SK-N-SH treated with all-trans-retinoic acid at 6 μM for 48 hours (cell line): ENCODE measurements at regions not wholly inside any gene's neighbourhood (a gene's known extent, or its start where the extent isn't known, plus 50 kb on each side); places are given as distances from the start of the nearest gene placed in this dataset.

Experiments used
- ATAC-seq: fragments of 200-7000 bp; cut with Tn5 transposase; 3 replicates; pipeline ENCODE4 v1.9.1; 2020; ENCODE audit warnings: mild to moderate bottlenecking, moderate library complexity
- ARNTL ChIP-seq: fragments of 450-650 bp; formaldehyde crosslinking; IDR thresholded peaks from 2 replicates; pipeline ENCODE4 v1.5.0; 2020; ENCODE audit warnings: low read depth, mild to moderate bottlenecking, moderate library complexity, borderline replicate concordance
- BACH2 ChIP-seq: fragments of 250-450 bp; sonication (Bioruptor Pico); IDR thresholded peaks from 2 replicates; pipeline ENCODE4 v1.9.0; 2021; ENCODE audit warnings: mild to moderate bottlenecking, borderline replicate concordance
- CSDC2 ChIP-seq: fragments of 250-450 bp; sonication (Bioruptor Pico); IDR thresholded peaks from 2 replicates; pipeline ENCODE4 v1.5.0; 2020; ENCODE audit warnings: mild to moderate bottlenecking, moderate library complexity
- GLIS3 ChIP-seq: fragments of 250-450 bp; sonication (Bioruptor Pico); IDR thresholded peaks from 2 replicates; pipeline ENCODE4 v1.5.0; 2020; ENCODE audit warnings: mild to moderate bottlenecking, moderate library complexity
- ISL1 ChIP-seq: fragments of 250-450 bp; sonication (Bioruptor Pico); IDR thresholded peaks from 2 replicates; pipeline ENCODE4 v2.1.2; 2022; ENCODE audit warnings: mild to moderate bottlenecking, moderate library complexity
- OSR1 ChIP-seq: fragments of 250-450 bp; sonication (Bioruptor Pico); IDR thresholded peaks from 2 replicates; pipeline ENCODE4 v1.8.0; 2022; ENCODE audit warnings: moderate library complexity, mild to moderate bottlenecking, inconsistent platforms
- PPARA ChIP-seq: fragments of 250-450 bp; sonication (Bioruptor Pico); IDR thresholded peaks from 2 replicates; pipeline ENCODE4 v1.5.0; 2020; ENCODE audit warnings: mild to moderate bottlenecking, borderline replicate concordance
- SNAI2 ChIP-seq: fragments of 250-450 bp; sonication (Bioruptor Pico); IDR thresholded peaks from 2 replicates; pipeline ENCODE4 v1.5.0; 2020; ENCODE audit warnings: mild to moderate bottlenecking, moderate library complexity
- TCF4 ChIP-seq: fragments of 250-450 bp; sonication (Bioruptor Pico); IDR thresholded peaks from 2 replicates; pipeline ENCODE4 v1.8.0; 2021; ENCODE audit warnings: mild to moderate bottlenecking, moderate library complexity, borderline replicate concordance
- TOX ChIP-seq: fragments of 250-450 bp; sonication (Bioruptor Pico); IDR thresholded peaks from 2 replicates; pipeline ENCODE4 v1.8.0; 2021; ENCODE audit warnings: mild to moderate bottlenecking, moderate library complexity, borderline replicate concordance
- ZC3H10 ChIP-seq: fragments of 250-450 bp; sonication (Bioruptor Pico); IDR thresholded peaks from 2 replicates; pipeline ENCODE4 v1.5.1; 2021; ENCODE audit warnings: mild to moderate bottlenecking, moderate library complexity
- ZFP3 ChIP-seq: fragments of 250-450 bp; sonication (Bioruptor Pico); IDR thresholded peaks from 2 replicates; pipeline ENCODE4 v1.5.0; 2020; ENCODE audit warnings: mild to moderate bottlenecking, moderate library complexity
- ZFP30 ChIP-seq: fragments of 450-650 bp; formaldehyde crosslinking; IDR thresholded peaks from 2 replicates; pipeline ENCODE4 v1.5.0; 2022; ENCODE audit warnings: mild to moderate bottlenecking, moderate library complexity
- ZNF565 ChIP-seq: fragments of 450-650 bp; formaldehyde crosslinking; conservative IDR thresholded peaks from 2 replicates; pipeline ENCODE4 v1.5.0; 2020; ENCODE audit warnings: low read depth, mild to moderate bottlenecking, moderate library complexity
- ZNF70 ChIP-seq: fragments of 450-650 bp; formaldehyde crosslinking; IDR thresholded peaks from 2 replicates; pipeline ENCODE4 v1.5.0; 2020; ENCODE audit warnings: mild to moderate bottlenecking, moderate library complexity
- ZNF8 ChIP-seq: fragments of 450-650 bp; formaldehyde crosslinking; IDR thresholded peaks from 2 replicates; pipeline ENCODE4 v1.5.0; 2020; ENCODE audit warnings: mild to moderate bottlenecking, moderate library complexity
- TF ChIP-seq, protein P1 (sequence below): fragments of 250-450 bp; sonication (Bioruptor Pico); IDR thresholded peaks from 2 replicates; pipeline ENCODE4 v1.5.0; 2020; ENCODE audit warnings: mild to moderate bottlenecking, moderate library complexity
- TF ChIP-seq, protein P2 (sequence below): fragments of 250-450 bp; sonication (Bioruptor Pico); IDR thresholded peaks from 2 replicates; pipeline ENCODE4 v1.5.1; 2020; ENCODE audit warnings: low read depth, mild to moderate bottlenecking, moderate library complexity
- TF ChIP-seq, protein P3 (sequence below): fragments of 250-450 bp; sonication (Bioruptor Pico); IDR thresholded peaks from 2 replicates; pipeline ENCODE4 v1.8.0; 2021; ENCODE audit warnings: low read depth, mild to moderate bottlenecking, moderate library complexity, borderline replicate concordance
- TF ChIP-seq, protein P4 (sequence below): fragments of 250-450 bp; sonication (Bioruptor Pico); IDR thresholded peaks from 2 replicates; pipeline ENCODE4 v1.5.1; 2021; ENCODE audit warnings: mild to moderate bottlenecking, moderate library complexity

DNA sequence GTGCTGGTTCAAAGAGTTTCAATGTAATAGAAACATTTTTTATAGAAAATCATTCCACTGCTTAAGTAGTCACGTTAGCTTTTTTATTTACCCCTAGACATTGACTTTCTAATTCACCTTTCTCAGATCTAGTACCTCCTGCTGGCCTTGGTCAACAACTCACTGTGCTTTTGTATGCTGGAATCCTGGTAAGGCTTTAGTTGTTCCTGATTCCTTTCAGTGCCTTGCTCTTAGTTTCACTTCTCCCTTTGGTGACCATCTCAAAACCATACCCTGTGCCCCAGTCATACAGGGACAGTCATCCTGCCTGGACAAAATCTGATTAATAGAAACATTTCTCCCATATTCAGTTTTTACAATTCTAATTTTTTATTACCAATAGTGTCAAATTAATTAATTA, 130.2 kb downstream of the GPR37 start:
- no peak for TF ChIP-seq TCF4 (CRISPR knock-in tag)
- TF ChIP-seq OSR1 (CRISPR knock-in tag): no peak
- TF ChIP-seq, protein P1, sequence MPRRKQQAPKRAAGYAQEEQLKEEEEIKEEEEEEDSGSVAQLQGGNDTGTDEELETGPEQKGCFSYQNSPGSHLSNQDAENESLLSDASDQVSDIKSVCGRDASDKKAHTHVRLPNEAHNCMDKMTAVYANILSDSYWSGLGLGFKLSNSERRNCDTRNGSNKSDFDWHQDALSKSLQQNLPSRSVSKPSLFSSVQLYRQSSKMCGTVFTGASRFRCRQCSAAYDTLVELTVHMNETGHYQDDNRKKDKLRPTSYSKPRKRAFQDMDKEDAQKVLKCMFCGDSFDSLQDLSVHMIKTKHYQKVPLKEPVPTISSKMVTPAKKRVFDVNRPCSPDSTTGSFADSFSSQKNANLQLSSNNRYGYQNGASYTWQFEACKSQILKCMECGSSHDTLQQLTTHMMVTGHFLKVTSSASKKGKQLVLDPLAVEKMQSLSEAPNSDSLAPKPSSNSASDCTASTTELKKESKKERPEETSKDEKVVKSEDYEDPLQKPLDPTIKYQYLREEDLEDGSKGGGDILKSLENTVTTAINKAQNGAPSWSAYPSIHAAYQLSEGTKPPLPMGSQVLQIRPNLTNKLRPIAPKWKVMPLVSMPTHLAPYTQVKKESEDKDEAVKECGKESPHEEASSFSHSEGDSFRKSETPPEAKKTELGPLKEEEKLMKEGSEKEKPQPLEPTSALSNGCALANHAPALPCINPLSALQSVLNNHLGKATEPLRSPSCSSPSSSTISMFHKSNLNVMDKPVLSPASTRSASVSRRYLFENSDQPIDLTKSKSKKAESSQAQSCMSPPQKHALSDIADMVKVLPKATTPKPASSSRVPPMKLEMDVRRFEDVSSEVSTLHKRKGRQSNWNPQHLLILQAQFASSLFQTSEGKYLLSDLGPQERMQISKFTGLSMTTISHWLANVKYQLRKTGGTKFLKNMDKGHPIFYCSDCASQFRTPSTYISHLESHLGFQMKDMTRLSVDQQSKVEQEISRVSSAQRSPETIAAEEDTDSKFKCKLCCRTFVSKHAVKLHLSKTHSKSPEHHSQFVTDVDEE (CRISPR knock-in tag): no peak
- no peak for TF ChIP-seq TOX (CRISPR knock-in tag)
- no peak for TF ChIP-seq ZNF8
- TF ChIP-seq GLIS3 (CRISPR knock-in tag): no peak
- TF ChIP-seq PPARA (CRISPR knock-in tag): no peak
- TF ChIP-seq ISL1: no peak
- no peak for ATAC-seq

DNA sequence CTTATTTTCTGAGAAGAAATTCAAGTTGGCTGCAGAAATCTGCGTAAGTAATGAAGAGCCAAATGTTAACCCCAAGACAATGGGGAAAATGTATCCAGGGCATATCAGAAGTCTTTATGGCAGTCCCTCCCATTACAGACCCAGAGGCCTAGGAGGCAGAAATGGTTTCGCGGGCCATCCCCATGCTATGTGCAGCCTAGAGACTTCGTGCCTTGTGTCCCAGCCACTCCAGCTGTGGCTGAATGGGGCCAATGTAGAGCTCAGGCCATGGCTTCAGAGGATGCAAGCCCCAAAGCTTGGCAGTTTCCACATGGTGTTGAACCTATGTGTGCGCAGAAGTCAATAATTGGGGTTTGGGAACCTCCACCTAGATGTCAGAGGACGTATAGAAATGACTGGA, 131.9 kb downstream of the GPR37 start:
- TF ChIP-seq ZNF70 (CRISPR knock-in tag) (no peak), OSR1 (CRISPR knock-in tag) (no peak)
- TF ChIP-seq, protein P2, sequence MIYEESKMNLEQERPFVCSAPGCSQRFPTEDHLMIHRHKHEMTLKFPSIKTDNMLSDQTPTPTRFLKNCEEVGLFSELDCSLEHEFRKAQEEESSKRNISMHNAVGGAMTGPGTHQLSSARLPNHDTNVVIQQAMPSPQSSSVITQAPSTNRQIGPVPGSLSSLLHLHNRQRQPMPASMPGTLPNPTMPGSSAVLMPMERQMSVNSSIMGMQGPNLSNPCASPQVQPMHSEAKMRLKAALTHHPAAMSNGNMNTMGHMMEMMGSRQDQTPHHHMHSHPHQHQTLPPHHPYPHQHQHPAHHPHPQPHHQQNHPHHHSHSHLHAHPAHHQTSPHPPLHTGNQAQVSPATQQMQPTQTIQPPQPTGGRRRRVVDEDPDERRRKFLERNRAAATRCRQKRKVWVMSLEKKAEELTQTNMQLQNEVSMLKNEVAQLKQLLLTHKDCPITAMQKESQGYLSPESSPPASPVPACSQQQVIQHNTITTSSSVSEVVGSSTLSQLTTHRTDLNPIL: no peak
- TF ChIP-seq, protein P3, sequence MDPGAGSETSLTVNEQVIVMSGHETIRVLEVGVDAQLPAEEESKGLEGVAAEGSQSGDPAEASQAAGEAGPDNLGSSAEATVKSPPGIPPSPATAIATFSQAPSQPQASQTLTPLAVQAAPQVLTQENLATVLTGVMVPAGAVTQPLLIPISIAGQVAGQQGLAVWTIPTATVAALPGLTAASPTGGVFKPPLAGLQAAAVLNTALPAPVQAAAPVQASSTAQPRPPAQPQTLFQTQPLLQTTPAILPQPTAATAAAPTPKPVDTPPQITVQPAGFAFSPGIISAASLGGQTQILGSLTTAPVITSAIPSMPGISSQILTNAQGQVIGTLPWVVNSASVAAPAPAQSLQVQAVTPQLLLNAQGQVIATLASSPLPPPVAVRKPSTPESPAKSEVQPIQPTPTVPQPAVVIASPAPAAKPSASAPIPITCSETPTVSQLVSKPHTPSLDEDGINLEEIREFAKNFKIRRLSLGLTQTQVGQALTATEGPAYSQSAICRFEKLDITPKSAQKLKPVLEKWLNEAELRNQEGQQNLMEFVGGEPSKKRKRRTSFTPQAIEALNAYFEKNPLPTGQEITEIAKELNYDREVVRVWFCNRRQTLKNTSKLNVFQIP: no peak
- no peak for ATAC-seq

DNA sequence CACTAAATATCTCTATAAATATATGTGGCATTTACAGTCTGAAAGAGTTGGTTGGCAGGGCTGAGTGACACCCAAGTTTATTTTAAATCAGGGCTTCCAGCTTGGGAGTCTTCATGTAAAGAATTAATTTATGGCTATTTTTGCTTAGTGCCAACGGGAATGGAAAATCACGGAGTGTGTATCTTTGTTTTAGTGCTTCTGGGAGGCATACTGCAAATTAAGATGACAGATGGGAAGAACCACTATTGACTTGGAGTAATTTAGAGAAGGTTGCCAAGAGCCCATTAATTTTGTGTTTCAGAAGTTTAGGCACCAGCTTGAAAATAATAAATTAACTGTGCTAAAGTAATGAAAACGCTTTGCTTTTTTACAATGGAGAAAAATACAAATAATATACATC, 135.2 kb downstream of the GPR37 start:
- ATAC-seq: no peak
- TF ChIP-seq, protein P3: no peak
- TF ChIP-seq, protein P2: no peak
- TF ChIP-seq CSDC2 (no peak), TCF4 (CRISPR knock-in tag) (no peak), PPARA (CRISPR knock-in tag) (no peak), ZNF565 (no peak), SNAI2 (CRISPR knock-in tag) (no peak), ZFP30 (CRISPR knock-in tag) (no peak), ISL1 (no peak), ZC3H10 (CRISPR knock-in tag) (no peak), ZNF70 (CRISPR knock-in tag) (no peak), ZNF8 (no peak), GLIS3 (CRISPR knock-in tag) (no peak), BACH2 (CRISPR knock-in tag) (no peak), ARNTL (CRISPR knock-in tag) (no peak), ZFP3 (CRISPR knock-in tag) (no peak), TOX (CRISPR knock-in tag) (no peak)
- TF ChIP-seq, protein P1 (CRISPR knock-in tag): no peak
- TF ChIP-seq, protein P4, sequence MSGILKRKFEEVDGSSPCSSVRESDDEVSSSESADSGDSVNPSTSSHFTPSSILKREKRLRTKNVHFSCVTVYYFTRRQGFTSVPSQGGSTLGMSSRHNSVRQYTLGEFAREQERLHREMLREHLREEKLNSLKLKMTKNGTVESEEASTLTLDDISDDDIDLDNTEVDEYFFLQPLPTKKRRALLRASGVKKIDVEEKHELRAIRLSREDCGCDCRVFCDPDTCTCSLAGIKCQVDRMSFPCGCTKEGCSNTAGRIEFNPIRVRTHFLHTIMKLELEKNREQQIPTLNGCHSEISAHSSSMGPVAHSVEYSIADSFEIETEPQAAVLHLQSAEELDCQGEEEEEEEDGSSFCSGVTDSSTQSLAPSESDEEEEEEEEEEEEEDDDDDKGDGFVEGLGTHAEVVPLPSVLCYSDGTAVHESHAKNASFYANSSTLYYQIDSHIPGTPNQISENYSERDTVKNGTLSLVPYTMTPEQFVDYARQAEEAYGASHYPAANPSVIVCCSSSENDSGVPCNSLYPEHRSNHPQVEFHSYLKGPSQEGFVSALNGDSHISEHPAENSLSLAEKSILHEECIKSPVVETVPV (CRISPR knock-in tag): no peak
